K562 (cell line): ENCODE measurements at regions not wholly inside any gene's neighbourhood (a gene's known extent, or its start where the extent isn't known, plus 50 kb on each side); places are given as distances from the start of the nearest gene placed in this dataset.

Experiments used
- BCOR ChIP-seq: fragments of 450-650 bp; IDR thresholded peaks from 2 replicates; pipeline ENCODE4 v1.6.1; 2016
- CBX5 ChIP-seq: IDR thresholded peaks from 2 replicates; pipeline ENCODE4 v1.6.1; 2014; ENCODE audit warnings: low read depth, borderline replicate concordance
- CREB3 ChIP-seq: fragments of 450-650 bp; conservative IDR thresholded peaks from 2 replicates; pipeline ENCODE4 v1.6.1; 2016; ENCODE audit warnings: missing genetic modification characterization, low read depth, mild to moderate bottlenecking, missing compliant biosample characterization, moderate library complexity
- DDX20 ChIP-seq: fragments of 450-650 bp; IDR thresholded peaks from 2 replicates; pipeline ENCODE4 v1.6.1; 2016; ENCODE audit warnings: missing genetic modification characterization, low read depth, mild to moderate bottlenecking, missing compliant biosample characterization, moderate library complexity
- DIDO1 ChIP-seq: fragments of 450-650 bp; IDR thresholded peaks from 2 replicates; pipeline ENCODE4 v1.6.1; 2016; ENCODE audit warnings: low read depth, missing biosample characterization, missing genetic modification characterization
- HBP1 ChIP-seq: fragments of 450-650 bp; formaldehyde crosslinking; IDR thresholded peaks from 2 replicates; pipeline ENCODE4 v1.4.0; 2022; ENCODE audit warnings: missing genetic modification characterization
- HES1 ChIP-seq: fragments of 450-650 bp; IDR thresholded peaks from 2 replicates; pipeline ENCODE4 v1.6.1; 2016; ENCODE audit warnings: low read depth, mild to moderate bottlenecking, moderate library complexity
- PREB ChIP-seq: sonication (generic); formaldehyde crosslinking; IDR thresholded peaks from 2 replicates; pipeline ENCODE4 v1.8.1; 2023; ENCODE audit warnings: mild to moderate bottlenecking, missing genetic modification reagents
- RFX7 ChIP-seq: fragments of 250-450 bp; sonication (Bioruptor Pico); IDR thresholded peaks from 2 replicates; pipeline ENCODE4 v1.5.1; 2021; ENCODE audit warnings: mild to moderate bottlenecking
- STAG1 ChIP-seq: sonication (generic); formaldehyde crosslinking; IDR thresholded peaks from 2 replicates; pipeline ENCODE4 v1.5.0; 2020; ENCODE audit warnings: missing genetic modification reagents, borderline replicate concordance
- ZNF253 ChIP-seq: fragments of 250-450 bp; sonication (Bioruptor Pico); conservative IDR thresholded peaks from 2 replicates; pipeline ENCODE4 v1.6.1; 2021; ENCODE audit warnings: mild to moderate bottlenecking

- no peak for TF ChIP-seq CREB3 (tag)
- no peak for TF ChIP-seq CBX5
- TF ChIP-seq PREB (CRISPR knock-in tag) = no peak
- no peak for TF ChIP-seq DIDO1 (tag)
- TF ChIP-seq STAG1 (CRISPR knock-in tag) = no peak
- TF ChIP-seq HES1 = no peak
- TF ChIP-seq ZNF253 (CRISPR knock-in tag) = no peak
- TF ChIP-seq BCOR = no peak
- TF ChIP-seq HBP1 (CRISPR knock-in tag) = no peak
- no peak for TF ChIP-seq DDX20 (tag)
- no peak for TF ChIP-seq RFX7 (CRISPR knock-in tag)
These were observed 60.6 kb upstream of the PRDM11 start (continued) for GRCh38 chr11:45085646-45086501.
